BJ (cell line): ENCODE measurements at regions not wholly inside any gene's neighbourhood (a gene's known extent, or its start where the extent isn't known, plus 50 kb on each side); places are given as distances from the start of the nearest gene placed in this dataset.
"Not testable (repeated sequence)": the region's sequence is repeated elsewhere in the genome, so short reads cannot be mapped to it uniquely, and the experiment has no call there.

Experiments used
- CTCF ChIA-PET: fragments of 350-600 bp; formaldehyde crosslinking; extraction: SDS; loops from one replicate; lab custom pipeline; 2021; ENCODE audit warnings: antibody characterized with exemption, inconsistent platforms; lab: Yijun Ruan, JAX
- POLR2A ChIA-PET: fragments of 300-600 bp; sonication (Branson Sonifier 250); formaldehyde crosslinking; extraction: SDS; loops from one replicate; lab custom pipeline; 2021; ENCODE audit warnings: antibody characterized with exemption; lab: Charles Lee
- DNase-seq: peaks from one replicate; pipeline ENCODE4 v3.0.0-alpha.2; 2011; ENCODE audit warnings: low read depth
- H3K27me3 ChIP-seq: 2 replicates; pipeline ENCODE4 v1.6.0; 2011; ENCODE audit warnings: low read length; ENCODE audit not compliant: control insufficient read depth, insufficient read depth
- H3K36me3 ChIP-seq: 2 replicates; pipeline ENCODE4 v1.5.1; 2011; ENCODE audit warnings: low read length; ENCODE audit not compliant: control insufficient read depth, insufficient read depth
- H3K4me3 ChIP-seq: 2 replicates; pipeline ENCODE4 v1.5.1; 2011; ENCODE audit warnings: low read depth, mild to moderate bottlenecking, control low read depth, low read length
- CTCF ChIP-seq: IDR thresholded peaks from 2 replicates; pipeline ENCODE4 v1.5.1; 2011; ENCODE audit warnings: low read depth, mild to moderate bottlenecking, control low read depth, inconsistent platforms, low read length, moderate library complexity; ENCODE audit not compliant: insufficient read depth

- no peak for TF ChIP-seq CTCF
- Histone ChIP-seq H3K36me3 (no peaks in the 10 kb centered on the region), H3K4me3 (no peak overlapping the region), H3K27me3 (0 out of 2 replicates have a peak, but pooled peaks cover 3% of the 10 kb centered on the region)
- DNase-seq, result no peak
- ChIA-PET POLR2A (no interaction called here), CTCF (no interaction called here)
These were observed 78.3 kb downstream of the CRLF2 start for GRCh38 chrX:1134156-1134555.

- POLR2A ChIA-PET, result no interaction called here
- no peak for TF ChIP-seq CTCF
- Histone ChIP-seq H3K4me3 (no peak overlapping the region), H3K36me3 (no peaks in the 10 kb centered on the region), H3K27me3 (peaks cover 5% of the 10 kb centered on the region)
- DNase-seq, result no peak
- CTCF ChIA-PET, result no interaction called here
These were observed 85.7 kb downstream of the CRLF2 start for GRCh38 chrX:1126738-1127137.

- Histone ChIP-seq H3K27me3 (peaks cover 5% of the 10 kb centered on the region), H3K36me3 (no peaks in the 10 kb centered on the region), H3K4me3 (no peak overlapping the region)
- ChIA-PET CTCF (no interaction called here), POLR2A (no interaction called here)
- no peak for TF ChIP-seq CTCF
- DNase-seq, result no peak
These were observed 87.9 kb downstream of the CRLF2 start for GRCh38 chrX:1124531-1124930.

- DNase-seq, H3K27me3 ChIP-seq, POLR2A ChIA-PET, H3K36me3 ChIP-seq, CTCF ChIA-PET, H3K4me3 ChIP-seq: not testable (repeated sequence)
These were observed 89.6 kb downstream of the CRLF2 start for GRCh38 chrX:1122851-1123250.

GRCh38 chrX:1119275-1119674, 93.2 kb downstream of the CRLF2 start:
- POLR2A ChIA-PET, result no interaction called here
- no peak for TF ChIP-seq CTCF
- CTCF ChIA-PET, result no interaction called here
- no peak overlapping the region for H3K4me3 ChIP-seq
- H3K36me3 ChIP-seq, result no peaks in the 10 kb centered on the region
- H3K27me3 ChIP-seq, result peaks cover 1% of the 10 kb centered on the region; the same call in 1 of the 2 replicates
- DNase-seq, result no peak

GRCh38 chrX:1118572-1119199, 93.8 kb downstream of the CRLF2 start:
- no peaks in the 10 kb centered on the region for H3K27me3 ChIP-seq
- H3K36me3 ChIP-seq, result no peaks in the 10 kb centered on the region
- no peak for TF ChIP-seq CTCF
- POLR2A ChIA-PET, result no interaction called here
- CTCF ChIA-PET, result no interaction called here
- DNase-seq, result no peak
- H3K4me3 ChIP-seq, result no peak overlapping the region

- H3K4me3 ChIP-seq, DNase-seq, POLR2A ChIA-PET, H3K36me3 ChIP-seq, H3K27me3 ChIP-seq, CTCF ChIA-PET: not testable (repeated sequence)
These were observed 97.0 kb downstream of the CRLF2 start for GRCh38 chrX:1115411-1115810.
